Small intestine (tissue), 7 donors: ENCODE measurements at regions not wholly inside any gene's neighbourhood (a gene's known extent, or its start where the extent isn't known, plus 50 kb on each side); places are given as distances from the start of the nearest gene placed in this dataset.

Source experiments
- DNase-seq, 2 donors: peaks; one replicate each; pipeline versions ENCODE4 v3.0.0 to v3.0.0-alpha.2; 2013
- FAIRE-seq: peaks from 2 replicates; lab custom pipeline; 2012; peaks lifted over from hg19 to GRCh38; lab: Jason Lieb, UNC
- H3K27ac ChIP-seq, 3 donors: one replicate each; pipeline ENCODE4 v1.5.1; 2013; ENCODE audit warnings: low read length in 2 of 3, mild to moderate bottlenecking in 2 of 3, control low read depth in 1 of 3, inconsistent platforms in 1 of 3, low read depth in 1 of 3, moderate library complexity in 1 of 3
- H3K27me3 ChIP-seq, 3 donors: one replicate each; pipeline ENCODE4 v1.6.1; 2013; ENCODE audit warnings: low read length in 3 of 3, inconsistent platforms in 1 of 3; ENCODE audit not compliant: control insufficient read depth in 3 of 3, insufficient read depth in 3 of 3
- H3K36me3 ChIP-seq, 3 donors: one replicate each; pipeline ENCODE4 v1.6.1; 2013; ENCODE audit warnings: low read length in 3 of 3, inconsistent platforms in 1 of 3, low read depth in 1 of 3, mild to moderate bottlenecking in 1 of 3, moderate library complexity in 1 of 3; ENCODE audit not compliant: control insufficient read depth in 3 of 3, insufficient read depth in 2 of 3
- H3K4me1 ChIP-seq, 3 donors: one replicate each; pipeline ENCODE4 v1.6.1; 2013; ENCODE audit warnings: low read length in 2 of 3, inconsistent platforms in 1 of 3, low read depth in 1 of 3, mild to moderate bottlenecking in 1 of 3, moderate library complexity in 1 of 3; ENCODE audit not compliant: control insufficient read depth in 3 of 3, insufficient read depth in 2 of 3
- H3K4me3 ChIP-seq, 3 donors: one replicate each; pipeline ENCODE4 v1.5.1; 2013; ENCODE audit warnings: low read length in 3 of 3, control low read depth in 1 of 3, inconsistent platforms in 1 of 3, low read depth in 1 of 3, mild to moderate bottlenecking in 1 of 3, moderate library complexity in 1 of 3
- H3K9me3 ChIP-seq, 2 donors: one replicate each; pipeline ENCODE4 v1.6.1; 2013; ENCODE audit warnings: low read depth in 1 of 2, low read length in 1 of 2; ENCODE audit not compliant: control insufficient read depth in 2 of 2, insufficient read depth in 1 of 2
- WGBS, 3 donors: extraction: QIAGEN DNeasy Blood & Tissue Kit; methylation state at CpG; one replicate each; pipeline ENCODE4 v1.1.7; 2013; 5-methylcytosine and 5-hydroxymethylcytosine counted together
- donor health status: healthy with polysubstance abuse.
- donor health status: control.
- donor health status: control.
- donor health status: Bipolar disorder and iron deficiency.
- donor health status: healthy.

GRCh38 chr10:29012926-29013554 is 275.8 kb upstream of the LYZL1 start:
- H3K36me3 ChIP-seq, result no peaks in the 10 kb centered on the region
- DNase-seq (no peak), FAIRE-seq (no peak)
- H3K4me1 ChIP-seq, result peaks cover 0 to 10% (median 0%) of the 10 kb centered on the region in 3 donors
- H3K27ac ChIP-seq, result no peak overlapping the region
- H3K9me3 ChIP-seq, result no peaks in the 10 kb centered on the region
- 69 to 77% (median 74%) methylated on average over 9 of the region's 9 CpGs for WGBS, 3 donors
- H3K27me3 ChIP-seq, result no peaks in the 10 kb centered on the region
- H3K4me3 ChIP-seq, result no peak overlapping the region

GRCh38 chr10:29021591-29021990 is 267.3 kb upstream of the LYZL1 start:
- FAIRE-seq, result no peak
- Histone ChIP-seq H3K27me3 (no peaks in the 10 kb centered on the region), H3K27ac (no peak overlapping the region), H3K4me3 (no peak overlapping the region), H3K36me3 (no peaks in the 10 kb centered on the region), H3K4me1 (peaks cover 0 to 4% (median 0%) of the 10 kb centered on the region in 3 donors), H3K9me3 (no peaks in the 10 kb centered on the region)
- no peak for DNase-seq
- 73 to 84% (median 75%) methylated on average over 3 of the region's 3 CpGs for WGBS, 3 donors

GRCh38 chr10:29022513-29022912 is 266.4 kb upstream of the LYZL1 start:
- FAIRE-seq (no peak), DNase-seq (no peak)
- no peak overlapping the region for H3K4me3 ChIP-seq
- H3K36me3 ChIP-seq, result no peaks in the 10 kb centered on the region
- WGBS, 3 donors, result 73 to 87% (median 78%) methylated on average over 9 of the region's 9 CpGs
- no peaks in the 10 kb centered on the region for H3K9me3 ChIP-seq
- H3K27me3 ChIP-seq, result no peaks in the 10 kb centered on the region
- H3K4me1 ChIP-seq, result peaks cover 0 to 4% (median 0%) of the 10 kb centered on the region in 3 donors
- no peak overlapping the region for H3K27ac ChIP-seq

- no peaks in the 10 kb centered on the region for H3K9me3 ChIP-seq
- no peak for DNase-seq
- no peak overlapping the region for H3K4me3 ChIP-seq
- H3K27me3 ChIP-seq, result peaks cover 0 to 2% (median 0%) of the 10 kb centered on the region in 3 donors
- 66 to 82% (median 72%) methylated on average over 5 of the region's 5 CpGs for WGBS, 3 donors
- no peaks in the 10 kb centered on the region for H3K36me3 ChIP-seq
- H3K4me1 ChIP-seq, result peaks cover 0 to 4% (median 0%) of the 10 kb centered on the region in 3 donors
- no peak for FAIRE-seq
- H3K27ac ChIP-seq, result no peak overlapping the region
Measured at GRCh38 chr10:29023678-29024077, 265.2 kb upstream of the LYZL1 start.

GRCh38 chr10:29026065-29026797 is 262.6 kb upstream of the LYZL1 start:
- no peak overlapping the region for H3K27ac ChIP-seq
- no peaks in the 10 kb centered on the region for H3K36me3 ChIP-seq
- H3K4me3 ChIP-seq, result no peak overlapping the region
- peaks cover 0 to 4% (median 0%) of the 10 kb centered on the region in 3 donors for H3K27me3 ChIP-seq
- 79 to 88% (median 81%) methylated on average over 10 of the region's 10 CpGs for WGBS, 3 donors
- DNase-seq (no peak), FAIRE-seq (no peak)
- peaks cover 0 to 4% (median 0%) of the 10 kb centered on the region in 3 donors for H3K4me1 ChIP-seq
- no peaks in the 10 kb centered on the region for H3K9me3 ChIP-seq

GRCh38 chr10:29026802-29027580 is 261.9 kb upstream of the LYZL1 start:
- WGBS, 3 donors, result 80 to 89% (median 80%) methylated on average over 5 of the region's 5 CpGs
- no peak for DNase-seq
- FAIRE-seq, result no peak

GRCh38 chr10:29028486-29028885 is 260.4 kb upstream of the LYZL1 start:
- WGBS, 3 donors, result 57 to 66% (median 65%) methylated on average over 3 of the region's 3 CpGs
- Histone ChIP-seq H3K36me3 (no peaks in the 10 kb centered on the region), H3K27me3 (peaks cover 0 to 4% (median 0%) of the 10 kb centered on the region in 3 donors), H3K27ac (no peak overlapping the region), H3K4me1 (no peaks in the 10 kb centered on the region), H3K9me3 (no peaks in the 10 kb centered on the region), H3K4me3 (no peak overlapping the region)
- DNase-seq, result no peak
- FAIRE-seq, result no peak

More at GRCh38 chr10:29026802-29027580, 261.9 kb upstream of the LYZL1 start:
- no peaks in the 10 kb centered on the region for H3K36me3 ChIP-seq
- H3K4me1 ChIP-seq, result peaks cover 0 to 4% (median 0%) of the 10 kb centered on the region in 3 donors
- no peak overlapping the region for H3K4me3 ChIP-seq
- H3K27ac ChIP-seq, result no peak overlapping the region
- H3K9me3 ChIP-seq, result no peaks in the 10 kb centered on the region
- H3K27me3 ChIP-seq, result peaks cover 0 to 4% (median 0%) of the 10 kb centered on the region in 3 donors

- FAIRE-seq (no peak), DNase-seq (no peak)
- Histone ChIP-seq H3K27ac (no peak overlapping the region), H3K9me3 (no peaks in the 10 kb centered on the region), H3K4me1 (no peaks in the 10 kb centered on the region), H3K4me3 (no peak overlapping the region), H3K36me3 (no peaks in the 10 kb centered on the region), H3K27me3 (peaks cover 0 to 4% (median 0%) of the 10 kb centered on the region in 3 donors)
Measured at GRCh38 chr10:29030900-29031299, 258.0 kb upstream of the LYZL1 start.
